Nephron progenitor cell (in vitro differentiated cells): ENCODE measurements at regions not wholly inside any gene's neighbourhood (a gene's known extent, or its start where the extent isn't known, plus 50 kb on each side); places are given as distances from the start of the nearest gene placed in this dataset.

Experiments
- DNase-seq: peaks from one replicate; pipeline ENCODE4 v3.0.0; 2021
- H3K27ac Mint-ChIP-seq: 2 replicates; pipeline ENCODE4 v1.8.0; 2021; ENCODE audit warnings: mild to moderate bottlenecking, moderate library complexity, mixed read lengths
- H3K27me3 Mint-ChIP-seq: 2 replicates; pipeline ENCODE4 v1.8.0; 2021; ENCODE audit warnings: mild to moderate bottlenecking, low read depth, mixed read lengths; ENCODE audit not compliant: poor library complexity
- H3K36me3 Mint-ChIP-seq: 2 replicates; pipeline ENCODE4 v1.8.0; 2021; ENCODE audit warnings: low read depth, mixed read lengths
- H3K4me1 Mint-ChIP-seq: 2 replicates; pipeline ENCODE4 v1.8.0; 2021; ENCODE audit warnings: mixed read lengths
- H3K4me3 Mint-ChIP-seq: 2 replicates; pipeline ENCODE4 v1.8.0; 2021; ENCODE audit warnings: mild to moderate bottlenecking, moderate library complexity, mixed read lengths
- H3K9me3 Mint-ChIP-seq: 2 replicates; pipeline ENCODE4 v1.8.0; 2021; ENCODE audit warnings: mild to moderate bottlenecking, moderate library complexity, mixed read lengths
- TF ChIP-seq, protein P1 (sequence below): fragments of 200-600 bp; sonication (generic); IDR thresholded peaks from 2 replicates; pipeline ENCODE4 v1.5.0; 2021; ENCODE audit warnings: antibody characterized with exemption

- no peak for DNase-seq
- Mint-ChIP-seq H3K36me3 (no peaks in the 10 kb centered on the region), H3K4me1 (peaks cover 3% of the 10 kb centered on the region), H3K9me3 (no peaks in the 10 kb centered on the region), H3K4me3 (no peak overlapping the region), H3K27ac (no peak overlapping the region), H3K27me3 (peaks cover 15% of the 10 kb centered on the region)
- TF ChIP-seq, protein P1, sequence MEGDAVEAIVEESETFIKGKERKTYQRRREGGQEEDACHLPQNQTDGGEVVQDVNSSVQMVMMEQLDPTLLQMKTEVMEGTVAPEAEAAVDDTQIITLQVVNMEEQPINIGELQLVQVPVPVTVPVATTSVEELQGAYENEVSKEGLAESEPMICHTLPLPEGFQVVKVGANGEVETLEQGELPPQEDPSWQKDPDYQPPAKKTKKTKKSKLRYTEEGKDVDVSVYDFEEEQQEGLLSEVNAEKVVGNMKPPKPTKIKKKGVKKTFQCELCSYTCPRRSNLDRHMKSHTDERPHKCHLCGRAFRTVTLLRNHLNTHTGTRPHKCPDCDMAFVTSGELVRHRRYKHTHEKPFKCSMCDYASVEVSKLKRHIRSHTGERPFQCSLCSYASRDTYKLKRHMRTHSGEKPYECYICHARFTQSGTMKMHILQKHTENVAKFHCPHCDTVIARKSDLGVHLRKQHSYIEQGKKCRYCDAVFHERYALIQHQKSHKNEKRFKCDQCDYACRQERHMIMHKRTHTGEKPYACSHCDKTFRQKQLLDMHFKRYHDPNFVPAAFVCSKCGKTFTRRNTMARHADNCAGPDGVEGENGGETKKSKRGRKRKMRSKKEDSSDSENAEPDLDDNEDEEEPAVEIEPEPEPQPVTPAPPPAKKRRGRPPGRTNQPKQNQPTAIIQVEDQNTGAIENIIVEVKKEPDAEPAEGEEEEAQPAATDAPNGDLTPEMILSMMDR = no peak
These were observed 93.1 kb upstream of the RUNX1 start for GRCh38 chr21:35142036-35142815.

- H3K27ac Mint-ChIP-seq = no peak overlapping the region
- H3K4me3 Mint-ChIP-seq = no peak overlapping the region
- peaks cover 13% of the 10 kb centered on the region for H3K4me1 Mint-ChIP-seq
- no peaks in the 10 kb centered on the region for H3K36me3 Mint-ChIP-seq
- no peaks in the 10 kb centered on the region for H3K9me3 Mint-ChIP-seq
- no peak for DNase-seq
- no peaks in the 10 kb centered on the region for H3K27me3 Mint-ChIP-seq
- TF ChIP-seq, protein P1 = no peak
These were observed 90.2 kb upstream of the RUNX1 start for GRCh38 chr21:35139382-35139715.

GRCh38 chr21:35138665-35139381, 89.7 kb upstream of the RUNX1 start:
- no peak overlapping the region for H3K4me3 Mint-ChIP-seq
- no peak for DNase-seq
- H3K36me3 Mint-ChIP-seq = no peaks in the 10 kb centered on the region
- H3K27me3 Mint-ChIP-seq = no peaks in the 10 kb centered on the region
- peaks cover 13% of the 10 kb centered on the region for H3K4me1 Mint-ChIP-seq
- TF ChIP-seq, protein P1 = no peak
- H3K27ac Mint-ChIP-seq = no peak overlapping the region
- no peaks in the 10 kb centered on the region for H3K9me3 Mint-ChIP-seq

DNA sequence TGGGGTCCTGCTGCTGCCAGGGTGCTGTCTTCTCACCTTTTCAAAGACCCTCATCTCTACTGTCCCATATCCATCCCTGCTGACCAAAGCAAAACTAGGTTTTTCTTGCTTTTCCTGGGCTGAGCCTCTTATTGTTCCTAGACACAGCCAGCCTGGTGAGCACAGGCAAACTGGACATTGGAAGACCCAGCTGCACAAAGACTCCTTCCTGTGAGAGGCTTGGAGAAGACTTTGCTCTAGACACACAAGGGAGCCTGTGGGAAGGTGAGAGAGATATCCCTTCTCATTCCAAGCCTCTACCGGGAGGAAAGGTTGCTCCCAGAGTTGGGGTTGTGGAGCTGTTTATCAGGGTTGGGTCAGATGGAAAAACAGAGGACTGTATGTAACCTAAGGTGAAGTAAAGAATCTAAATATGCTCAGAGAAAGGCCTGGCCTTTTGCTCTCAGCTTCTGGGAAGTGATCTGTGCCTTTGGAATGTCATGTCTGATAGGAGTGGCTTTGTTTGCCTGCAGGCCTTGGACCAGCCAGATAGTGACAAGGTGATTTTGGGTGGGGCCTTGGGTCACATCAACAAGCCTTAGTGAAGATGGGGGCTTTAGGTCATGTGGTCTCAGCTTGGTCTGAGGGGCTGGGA, 87.6 kb upstream of the RUNX1 start:
- Mint-ChIP-seq H3K9me3 (no peaks in the 10 kb centered on the region), H3K36me3 (no peaks in the 10 kb centered on the region), H3K27me3 (peaks cover 6% of the 10 kb centered on the region), H3K4me1 (peaks cover 13% of the 10 kb centered on the region), H3K4me3 (no peak overlapping the region), H3K27ac (no peak overlapping the region)
- DNase-seq = no peak
- TF ChIP-seq, protein P1 = no peak

DNA sequence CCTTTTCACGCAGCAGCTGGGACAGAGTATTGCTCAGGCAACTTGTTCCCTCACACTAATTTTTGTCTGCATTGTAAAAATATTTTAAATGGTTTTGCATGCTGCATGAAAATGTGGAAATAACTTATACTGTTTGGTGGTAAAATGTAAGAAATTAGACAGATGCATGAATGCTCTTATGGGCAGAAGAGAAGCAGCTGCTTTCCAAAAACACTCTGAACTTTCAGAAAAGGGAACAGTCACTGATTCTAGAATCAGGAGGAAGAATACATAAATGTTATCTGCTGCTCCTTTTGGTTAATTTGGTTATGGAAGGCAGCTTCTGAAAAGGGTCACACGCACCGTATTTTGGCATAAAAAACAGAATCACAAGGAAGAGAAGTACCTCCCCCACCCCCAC, 87.0 kb upstream of the RUNX1 start:
- TF ChIP-seq, protein P1 = no peak
- Mint-ChIP-seq H3K36me3 (no peaks in the 10 kb centered on the region), H3K27me3 (peaks cover 6% of the 10 kb centered on the region), H3K4me3 (no peak overlapping the region), H3K4me1 (peaks cover 13% of the 10 kb centered on the region), H3K27ac (no peak overlapping the region), H3K9me3 (no peaks in the 10 kb centered on the region)
- DNase-seq = no peak
